ENCODE measurements at regions not wholly inside any gene's neighbourhood (a gene's known extent, or its start where the extent isn't known, plus 50 kb on each side); places are given as distances from the start of the nearest gene placed in this dataset.

DNA sequence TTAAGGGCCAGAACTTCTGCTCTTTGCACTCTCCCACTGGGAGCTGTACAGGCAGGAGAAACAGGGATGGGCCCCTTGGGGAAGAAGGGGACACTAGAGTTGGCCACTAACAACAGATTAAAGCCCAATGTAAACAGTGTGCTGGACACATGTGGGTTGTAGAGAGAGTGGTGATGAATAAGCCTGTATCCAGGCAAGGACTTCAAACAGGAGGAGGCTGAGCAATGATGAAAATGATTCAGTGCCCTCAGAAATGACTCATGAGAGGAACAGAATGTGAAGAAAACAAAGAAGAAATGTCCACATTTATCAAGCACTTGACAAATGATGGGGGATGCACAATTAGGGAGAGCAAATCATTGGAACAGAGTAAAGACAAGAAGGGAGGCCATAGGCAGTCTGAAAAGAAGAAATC lies 242.3 kb downstream of the TBX18 start:
- TF ChIP-seq, protein P1, sequence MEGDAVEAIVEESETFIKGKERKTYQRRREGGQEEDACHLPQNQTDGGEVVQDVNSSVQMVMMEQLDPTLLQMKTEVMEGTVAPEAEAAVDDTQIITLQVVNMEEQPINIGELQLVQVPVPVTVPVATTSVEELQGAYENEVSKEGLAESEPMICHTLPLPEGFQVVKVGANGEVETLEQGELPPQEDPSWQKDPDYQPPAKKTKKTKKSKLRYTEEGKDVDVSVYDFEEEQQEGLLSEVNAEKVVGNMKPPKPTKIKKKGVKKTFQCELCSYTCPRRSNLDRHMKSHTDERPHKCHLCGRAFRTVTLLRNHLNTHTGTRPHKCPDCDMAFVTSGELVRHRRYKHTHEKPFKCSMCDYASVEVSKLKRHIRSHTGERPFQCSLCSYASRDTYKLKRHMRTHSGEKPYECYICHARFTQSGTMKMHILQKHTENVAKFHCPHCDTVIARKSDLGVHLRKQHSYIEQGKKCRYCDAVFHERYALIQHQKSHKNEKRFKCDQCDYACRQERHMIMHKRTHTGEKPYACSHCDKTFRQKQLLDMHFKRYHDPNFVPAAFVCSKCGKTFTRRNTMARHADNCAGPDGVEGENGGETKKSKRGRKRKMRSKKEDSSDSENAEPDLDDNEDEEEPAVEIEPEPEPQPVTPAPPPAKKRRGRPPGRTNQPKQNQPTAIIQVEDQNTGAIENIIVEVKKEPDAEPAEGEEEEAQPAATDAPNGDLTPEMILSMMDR (IDR thresholded peaks at IDR 0.05; ENCODE audit: low read length) = no peak
- no peak for TF ChIP-seq EZH2 (IDR thresholded peaks at IDR 0.05; ENCODE audit: borderline replicate concordance, low read length)
